ENCODE measurements at regions not wholly inside any gene's neighbourhood (a gene's known extent, or its start where the extent isn't known, plus 50 kb on each side); places are given as distances from the start of the nearest gene placed in this dataset.

GRCh38 chr12:88417531-88417930, 162.7 kb downstream of the KITLG start:
- no peak for DNase-seq (ENCODE audit: low read depth)

GRCh38 chr12:88418856-88419497, 161.3 kb downstream of the KITLG start:
- DNase-seq (ENCODE audit: low read depth): peak; percentile 51

GRCh38 chr12:88419794-88420193, 160.5 kb downstream of the KITLG start:
- DNase-seq (ENCODE audit: low read depth): no peak

GRCh38 chr12:88420457-88420856, 159.8 kb downstream of the KITLG start:
- peak; percentile 88 for DNase-seq (ENCODE audit: low read depth)

- no peak for DNase-seq (ENCODE audit: low read depth)
Observed at GRCh38 chr12:88424791-88425730, 155.2 kb downstream of the KITLG start.

GRCh38 chr12:88428350-88428749, 151.9 kb downstream of the KITLG start:
- DNase-seq (ENCODE audit: low read depth): no peak

- DNase-seq (ENCODE audit: low read depth): no peak
Observed at GRCh38 chr12:88431246-88431645, 149.0 kb downstream of the KITLG start.

- no peak for DNase-seq (ENCODE audit: low read depth)
Observed at GRCh38 chr12:88432531-88433490, 147.5 kb downstream of the KITLG start.

- no peak for DNase-seq (ENCODE audit: low read depth)
Observed at GRCh38 chr12:88433997-88434703, 146.1 kb downstream of the KITLG start.

- DNase-seq (ENCODE audit: low read depth): no peak
Observed at GRCh38 chr12:88435334-88436076, 144.8 kb downstream of the KITLG start.

- no peak for DNase-seq (ENCODE audit: low read depth)
Observed at GRCh38 chr12:88437226-88437625, 143.0 kb downstream of the KITLG start.

Measured in GM04504 (cell line).